ENCODE measurements at regions not wholly inside any gene's neighbourhood (a gene's known extent, or its start where the extent isn't known, plus 50 kb on each side); places are given as distances from the start of the nearest gene placed in this dataset.

GRCh38 chr1:173128742-173129141, 78.0 kb upstream of the TNFSF18 start:
- DNase-seq (ENCODE audit: low read depth), result no peak

GRCh38 chr1:173127369-173128307, 76.9 kb upstream of the TNFSF18 start:
- DNase-seq (ENCODE audit: low read depth), result no peak

GRCh38 chr1:173126421-173126820, 75.7 kb upstream of the TNFSF18 start:
- no peak for DNase-seq (ENCODE audit: low read depth)

- DNase-seq (ENCODE audit: low read depth), result peak; percentile 42
These were observed 72.5 kb upstream of the TNFSF18 start for GRCh38 chr1:173122958-173123852.

- DNase-seq (ENCODE audit: low read depth), result no peak
These were observed 71.7 kb upstream of the TNFSF18 start for GRCh38 chr1:173122344-173122935.

- DNase-seq (ENCODE audit: low read depth), result no peak
These were observed 67.7 kb upstream of the TNFSF18 start for GRCh38 chr1:173118404-173118803.

GRCh38 chr1:173117761-173118160, 67.0 kb upstream of the TNFSF18 start:
- no peak for DNase-seq (ENCODE audit: low read depth)

GRCh38 chr1:173117108-173117633, 66.4 kb upstream of the TNFSF18 start:
- no peak for DNase-seq (ENCODE audit: low read depth)

- no peak for DNase-seq (ENCODE audit: low read depth)
These were observed 63.6 kb upstream of the TNFSF18 start for GRCh38 chr1:173114346-173114745.

GRCh38 chr1:173113015-173113741, 62.4 kb upstream of the TNFSF18 start:
- peak; percentile 85 for DNase-seq (ENCODE audit: low read depth)

- DNase-seq (ENCODE audit: low read depth), result peak; percentile 73
These were observed 61.4 kb upstream of the TNFSF18 start for GRCh38 chr1:173112129-173112528.

- DNase-seq (ENCODE audit: low read depth), result no peak
These were observed 57.0 kb upstream of the TNFSF18 start for GRCh38 chr1:173107696-173108095.

- no peak for DNase-seq (ENCODE audit: low read depth)
These were observed 52.3 kb upstream of the TNFSF18 start for GRCh38 chr1:173103006-173103405.

- DNase-seq (ENCODE audit: low read depth), result no peak
These were observed 50.8 kb upstream of the TNFSF18 start for GRCh38 chr1:173101589-173101988.

GRCh38 chr1:173100476-173101107, 49.9 kb upstream of the TNFSF18 start:
- DNase-seq (ENCODE audit: low read depth), result no peak

All from HT1080 (cell line).